Midbrain (tissue), 1 donor: ENCODE measurements at regions not wholly inside any gene's neighbourhood (a gene's known extent, or its start where the extent isn't known, plus 50 kb on each side); places are given as distances from the start of the nearest gene placed in this dataset.

ENCODE experiments used
- DNase-seq: peaks from one replicate; lab custom pipeline; 2025; lab: John Stamatoyannopoulos, UW

GRCh38 chr6:154561750-154562149 lies 51.3 kb upstream of the CNKSR3 start:
- no peak for DNase-seq

- no peak for DNase-seq
Measured at GRCh38 chr6:154565331-154565730, 54.8 kb upstream of the CNKSR3 start.

- no peak for DNase-seq
Measured at GRCh38 chr6:154566866-154567265, 56.4 kb upstream of the CNKSR3 start.

- no peak for DNase-seq
Measured at GRCh38 chr6:154567695-154568220, 57.3 kb upstream of the CNKSR3 start.

- no peak for DNase-seq
Measured at GRCh38 chr6:154569156-154569862, 58.8 kb upstream of the CNKSR3 start.

- DNase-seq = no peak
Measured at GRCh38 chr6:154570505-154570904, 60.0 kb upstream of the CNKSR3 start.

- no peak for DNase-seq
Measured at GRCh38 chr6:154572556-154572955, 62.1 kb upstream of the CNKSR3 start.

- no peak for DNase-seq
Measured at GRCh38 chr6:154578004-154578559, 67.6 kb upstream of the CNKSR3 start.

- DNase-seq = no peak
Measured at GRCh38 chr6:154579046-154579445, 68.6 kb upstream of the CNKSR3 start.

- DNase-seq = no peak
Measured at GRCh38 chr6:154579485-154579884, 69.0 kb upstream of the CNKSR3 start.

- DNase-seq = no peak
Measured at GRCh38 chr6:154580397-154581135, 70.1 kb upstream of the CNKSR3 start.

- DNase-seq = no peak
Measured at GRCh38 chr6:154582696-154583095, 72.2 kb upstream of the CNKSR3 start.

- DNase-seq = no peak
Measured at GRCh38 chr6:154583546-154584188, 73.2 kb upstream of the CNKSR3 start.

- no peak for DNase-seq
Measured at GRCh38 chr6:154590756-154591155, 80.3 kb upstream of the CNKSR3 start.

- no peak for DNase-seq
Measured at GRCh38 chr6:154591234-154591633, 80.7 kb upstream of the CNKSR3 start.

- DNase-seq = no peak
Measured at GRCh38 chr6:154592199-154592860, 81.8 kb upstream of the CNKSR3 start.

- no peak for DNase-seq
Measured at GRCh38 chr6:154593122-154593521, 82.6 kb upstream of the CNKSR3 start.

- no peak for DNase-seq
Measured at GRCh38 chr6:154594496-154595198, 84.2 kb upstream of the CNKSR3 start.

- DNase-seq = no peak
Measured at GRCh38 chr6:154595538-154595937, 85.1 kb upstream of the CNKSR3 start.

GRCh38 chr6:154596009-154596408 lies 85.5 kb upstream of the CNKSR3 start:
- no peak for DNase-seq

GRCh38 chr6:154596701-154597100 lies 86.2 kb upstream of the CNKSR3 start:
- no peak for DNase-seq
